ENCODE measurements at regions not wholly inside any gene's neighbourhood (a gene's known extent, or its start where the extent isn't known, plus 50 kb on each side); places are given as distances from the start of the nearest gene placed in this dataset.
"Not testable (repeated sequence)": the region's sequence is repeated elsewhere in the genome, so short reads cannot be mapped to it uniquely, and the experiment has no call there.

DNA sequence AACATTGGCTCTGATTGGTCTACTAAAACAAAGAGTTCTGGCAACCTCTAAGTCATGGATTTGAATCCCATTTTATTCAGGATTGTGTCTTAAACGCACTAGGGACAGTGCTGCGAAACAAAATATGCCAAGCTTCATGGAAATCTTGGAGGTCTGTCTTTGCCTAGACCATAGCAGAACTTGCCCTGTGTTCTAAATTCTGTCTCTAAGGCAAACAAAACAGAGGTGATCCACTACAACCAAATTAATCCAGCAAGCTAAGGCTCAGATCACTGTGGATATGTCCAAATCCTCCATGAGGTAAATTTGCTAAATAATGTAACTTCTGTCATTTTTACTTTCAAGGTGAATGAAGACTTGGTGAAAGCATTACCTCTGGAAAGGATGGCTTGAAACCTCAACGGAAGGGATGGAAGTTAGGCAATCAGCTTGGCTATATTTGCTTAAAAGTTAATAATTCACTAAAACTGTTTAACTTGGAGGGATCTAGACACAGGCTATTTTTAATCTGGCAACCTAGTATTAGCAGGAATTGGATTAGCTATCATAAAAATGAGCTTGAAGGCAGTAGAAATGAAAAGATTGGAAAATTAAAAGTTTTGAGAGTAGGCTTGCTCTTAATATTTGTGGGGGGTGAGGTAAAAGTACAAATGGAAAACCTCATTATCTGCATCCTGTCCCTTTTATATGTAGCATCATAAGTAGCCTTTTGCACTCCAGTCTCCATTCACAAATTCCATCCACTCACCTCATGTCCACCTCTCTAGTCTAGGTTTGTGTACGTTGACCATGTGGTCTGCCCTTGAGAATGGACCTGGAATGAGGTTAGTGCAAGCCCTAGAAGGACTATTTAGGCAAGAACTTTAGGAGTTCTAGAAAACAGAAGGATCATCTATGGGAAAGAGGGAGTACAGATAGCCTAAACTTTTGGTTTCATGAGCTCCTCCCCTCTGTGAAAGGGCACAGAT lies 176.2 kb downstream of the SMC2 start:
- intact Hi-C loops (cut with micrococcal nuclease), result no loop called here

DNA sequence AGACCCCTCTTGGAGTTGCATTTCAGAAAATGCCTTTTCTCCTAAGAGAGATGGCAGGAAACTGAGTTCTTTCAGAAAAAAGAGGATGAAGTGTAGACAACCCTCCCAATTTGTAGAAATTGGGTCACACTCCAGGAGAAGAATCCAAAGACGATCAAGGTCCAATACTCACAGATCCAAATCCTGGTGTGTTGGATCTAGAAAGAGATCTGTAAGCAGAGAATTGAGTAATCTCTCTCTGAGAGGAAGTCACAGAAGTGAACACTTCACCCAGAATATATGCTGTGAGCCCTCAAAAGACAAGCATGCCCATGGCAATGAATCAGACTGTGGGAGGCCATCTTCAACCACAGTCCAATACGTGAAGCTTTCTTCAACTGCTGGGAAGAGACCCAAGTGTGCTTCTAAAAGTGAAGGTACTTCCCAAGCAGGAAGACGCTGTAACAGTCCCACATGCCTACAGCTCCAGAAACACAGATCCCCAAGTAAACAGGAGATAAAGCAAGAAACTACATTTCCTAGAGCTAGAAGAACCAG lies 182.7 kb downstream of the SMC2 start:
- intact Hi-C loops (cut with micrococcal nuclease), result no loop called here

DNA sequence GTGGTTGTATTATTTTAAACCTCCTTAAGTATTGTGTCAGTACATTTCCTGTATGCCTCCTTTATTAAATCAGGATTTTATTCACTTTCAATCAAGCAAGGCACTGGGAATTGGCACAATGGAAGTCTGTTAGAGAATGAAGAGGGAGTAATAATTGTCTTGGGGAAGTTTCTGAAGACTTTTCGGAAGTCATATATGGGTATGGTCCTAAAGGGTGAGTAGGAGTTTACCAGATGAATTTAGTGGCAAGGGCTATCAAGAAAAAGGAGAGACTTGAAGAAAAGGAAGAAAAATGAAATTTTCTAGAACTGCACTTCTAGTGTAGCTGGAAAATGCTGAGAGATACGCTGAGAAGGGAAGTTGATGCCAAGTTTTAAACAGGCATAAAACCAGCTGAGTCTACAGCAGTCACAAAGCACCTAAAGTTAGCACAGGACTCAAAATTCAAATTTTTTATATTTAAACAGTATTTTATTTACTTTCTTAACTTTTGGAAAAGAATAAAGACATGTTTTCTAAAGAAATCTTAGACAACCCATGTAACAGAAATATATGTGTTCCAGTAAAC lies 184.9 kb downstream of the SMC2 start:
- intact Hi-C loops (cut with micrococcal nuclease), result no loop called here

DNA sequence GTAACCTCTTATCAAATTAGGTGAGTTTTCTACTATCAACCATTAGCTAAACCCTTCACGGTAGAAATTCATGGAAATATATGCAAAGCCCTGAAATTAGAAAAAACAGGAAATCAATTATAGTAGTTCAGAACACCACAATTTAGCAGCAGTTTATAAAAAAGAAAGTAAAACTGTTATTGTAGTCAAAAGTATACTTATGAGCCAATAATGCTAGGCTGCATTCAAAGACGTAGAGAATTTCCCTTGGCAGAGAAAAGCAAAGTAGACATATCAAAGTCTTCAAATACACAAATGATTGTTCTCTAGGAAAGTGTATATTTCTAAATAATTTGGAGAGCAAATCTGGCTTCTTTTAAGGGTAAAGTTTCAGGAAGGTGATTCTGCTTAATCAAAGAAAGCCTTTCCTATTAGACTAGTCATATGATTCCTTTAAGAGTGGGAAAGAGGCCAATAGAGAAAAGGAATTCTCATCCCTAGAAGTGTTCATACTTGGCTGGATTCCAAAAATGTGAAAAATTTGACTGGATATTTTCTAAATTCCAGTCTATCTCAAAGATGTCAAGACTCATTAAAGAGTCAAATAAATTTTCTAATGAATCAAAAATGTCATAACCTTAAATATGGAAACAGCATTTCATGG lies 185.5 kb downstream of the SMC2 start:
- intact Hi-C loops (cut with micrococcal nuclease), result no loop called here

DNA sequence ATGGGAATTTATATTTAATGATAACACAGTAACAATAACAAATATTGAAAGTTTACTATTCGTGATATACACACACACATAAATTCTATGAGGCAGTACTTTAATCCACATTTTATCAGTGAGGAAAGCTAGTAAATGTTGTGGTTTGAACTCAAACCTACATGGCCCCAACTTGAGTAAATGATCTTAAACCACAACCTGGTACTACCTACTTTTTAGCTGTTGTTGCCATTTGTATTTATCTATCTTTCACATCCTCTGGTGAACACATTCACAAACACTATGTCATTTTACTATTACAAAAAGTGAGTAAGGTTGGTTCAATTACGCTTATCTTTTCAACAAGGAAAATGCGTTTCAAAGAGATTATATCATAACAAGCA lies 186.1 kb downstream of the SMC2 start:
- intact Hi-C loops (cut with micrococcal nuclease), result no loop called here

DNA sequence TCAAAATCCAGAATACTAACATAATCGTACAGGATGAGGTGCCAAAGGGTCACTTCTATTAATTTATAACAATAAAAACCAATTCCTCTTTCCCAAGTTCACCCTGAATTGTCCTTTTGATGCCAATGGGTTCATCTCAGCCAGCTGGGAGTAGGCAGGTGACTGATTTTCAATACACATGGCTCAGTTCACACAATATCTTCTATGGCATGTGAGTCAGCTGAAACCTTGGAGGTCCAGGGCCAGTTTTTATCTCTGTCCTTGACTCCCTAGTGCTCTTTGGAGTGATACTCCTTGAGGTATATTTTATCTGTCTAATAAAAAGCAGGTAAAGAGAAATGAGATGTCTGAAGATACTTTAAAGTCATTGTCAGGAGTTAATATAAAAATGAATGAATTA lies 186.6 kb downstream of the SMC2 start:
- intact Hi-C loops (cut with micrococcal nuclease), result no loop called here

DNA sequence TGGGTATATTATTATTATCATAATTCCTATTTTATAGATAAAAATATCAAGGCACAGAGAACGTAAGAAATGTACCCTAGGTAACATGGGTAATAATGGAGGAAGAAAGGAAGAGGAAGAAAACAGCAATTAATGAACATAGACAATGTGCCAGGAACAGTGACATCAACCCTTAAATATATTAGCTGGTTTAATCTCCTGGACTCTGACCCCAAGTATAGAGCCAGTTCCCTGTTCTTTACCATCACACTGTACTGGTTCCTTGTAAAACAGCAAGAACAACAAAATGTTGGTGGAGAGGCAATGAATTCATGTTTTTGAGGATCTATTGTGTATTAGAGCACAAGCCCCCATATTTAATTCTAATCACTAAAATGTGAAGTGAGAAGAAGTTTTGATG lies 192.1 kb downstream of the SMC2 start:
- intact Hi-C loops (cut with micrococcal nuclease), result no loop called here

DNA sequence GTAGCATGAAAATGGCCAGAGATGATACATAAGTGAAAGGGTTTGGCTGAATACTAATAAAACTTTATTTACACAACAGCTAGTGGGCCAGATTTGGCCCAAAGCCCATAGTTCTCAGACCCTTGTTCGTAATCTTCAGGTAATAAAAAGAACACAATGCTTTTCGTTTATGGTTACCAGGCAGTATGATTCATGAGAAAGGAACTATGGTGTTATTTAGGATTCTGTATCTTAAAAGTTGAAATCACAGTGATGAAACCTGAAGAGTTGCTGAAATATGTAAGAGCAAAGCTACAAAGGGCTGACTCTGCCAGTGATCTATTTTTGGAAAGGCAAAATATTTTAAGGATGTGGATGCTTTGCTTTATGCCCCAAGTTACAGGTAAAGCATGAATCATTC lies 192.7 kb downstream of the SMC2 start:
- intact Hi-C loops (cut with micrococcal nuclease), result no loop called here

DNA sequence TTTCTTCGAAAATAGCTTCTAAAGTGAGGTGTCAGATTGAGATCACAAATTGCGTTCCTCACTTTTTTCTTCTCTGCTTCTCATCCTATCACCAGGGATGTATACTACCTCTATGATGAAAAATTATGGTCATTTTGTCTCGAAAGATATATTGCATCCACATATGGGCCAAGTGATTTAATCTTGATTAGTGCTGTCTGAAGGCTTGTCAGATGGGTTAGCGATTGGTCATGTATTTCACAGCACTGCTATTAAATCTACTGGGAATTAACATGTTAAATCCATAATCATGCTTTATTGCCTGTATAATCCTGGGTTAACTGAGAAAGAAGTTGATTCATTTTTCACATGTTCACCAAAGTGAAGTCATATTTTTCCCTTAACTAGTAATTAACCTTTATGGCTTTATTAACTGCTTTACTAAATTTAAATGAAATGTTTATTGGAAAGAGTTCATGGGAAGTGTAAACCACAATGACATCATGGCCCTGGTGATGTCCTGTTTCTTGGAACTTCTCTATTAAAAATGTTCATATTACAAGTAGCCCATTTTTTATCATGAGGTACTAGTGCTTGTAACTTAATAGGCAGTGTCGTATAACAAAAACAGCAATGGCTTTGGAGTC lies 193.3 kb downstream of the SMC2 start:
- intact Hi-C loops (cut with micrococcal nuclease), result no loop called here

DNA sequence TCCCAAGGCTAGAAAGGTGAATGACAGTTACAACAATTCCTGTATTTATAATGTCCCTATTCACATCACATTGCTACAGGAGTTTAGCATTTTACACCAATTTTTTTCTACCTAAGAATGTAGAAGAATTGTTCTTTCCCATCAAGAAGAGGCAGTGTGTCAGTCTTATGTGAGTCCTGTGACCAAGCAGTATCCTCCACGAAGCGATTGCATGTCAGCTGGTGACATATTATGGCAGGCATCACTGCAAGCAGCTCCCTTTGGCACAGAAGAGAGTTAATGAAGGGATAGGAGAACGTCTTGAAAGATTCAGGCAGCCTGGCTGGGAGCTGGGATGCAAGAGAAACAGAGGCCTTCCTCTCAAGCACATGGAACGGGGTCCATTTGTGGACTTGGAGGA lies 199.8 kb downstream of the SMC2 start:
- intact Hi-C loops (cut with micrococcal nuclease), result no loop called here

DNA sequence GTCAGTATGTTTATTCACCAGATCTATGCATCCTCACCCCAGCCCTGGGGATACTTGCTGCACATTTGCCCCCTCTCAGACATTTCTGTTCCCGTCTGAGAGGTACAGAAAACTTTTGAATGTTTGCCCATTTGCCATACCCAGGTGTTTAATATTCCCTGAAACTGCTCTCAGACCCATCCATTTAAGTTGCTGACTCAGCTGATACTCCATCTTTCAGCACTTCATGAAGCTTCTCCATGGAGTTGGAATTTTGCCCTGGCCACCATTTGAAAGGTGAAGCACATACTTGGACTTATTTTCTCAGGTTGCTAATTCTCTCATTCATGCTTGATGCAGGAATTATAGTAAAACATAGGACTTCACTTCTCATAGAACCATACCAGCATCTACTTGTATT lies 203.9 kb upstream of the OR13F1 start:
- intact Hi-C loops (cut with micrococcal nuclease), result no loop called here

DNA sequence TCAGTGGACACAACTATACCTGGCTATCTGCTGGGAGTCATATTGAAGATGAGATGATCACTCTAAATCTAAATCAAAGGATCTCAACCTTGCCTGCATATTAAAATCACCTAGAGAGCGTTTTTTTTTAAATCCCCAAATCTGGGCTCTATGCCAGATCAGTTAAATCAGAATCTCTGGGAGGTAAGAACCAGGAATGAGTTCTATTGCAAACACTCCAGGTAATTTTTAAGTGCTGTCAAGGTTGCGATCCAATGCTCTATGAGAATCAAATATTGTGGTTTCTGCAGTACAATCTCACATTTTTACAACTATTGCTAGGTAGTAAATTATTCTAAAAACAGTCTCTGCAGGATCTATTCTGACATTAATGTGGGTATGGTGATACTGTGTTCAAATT lies 202.3 kb upstream of the OR13F1 start:
- intact Hi-C loops (cut with micrococcal nuclease), result no loop called here

DNA sequence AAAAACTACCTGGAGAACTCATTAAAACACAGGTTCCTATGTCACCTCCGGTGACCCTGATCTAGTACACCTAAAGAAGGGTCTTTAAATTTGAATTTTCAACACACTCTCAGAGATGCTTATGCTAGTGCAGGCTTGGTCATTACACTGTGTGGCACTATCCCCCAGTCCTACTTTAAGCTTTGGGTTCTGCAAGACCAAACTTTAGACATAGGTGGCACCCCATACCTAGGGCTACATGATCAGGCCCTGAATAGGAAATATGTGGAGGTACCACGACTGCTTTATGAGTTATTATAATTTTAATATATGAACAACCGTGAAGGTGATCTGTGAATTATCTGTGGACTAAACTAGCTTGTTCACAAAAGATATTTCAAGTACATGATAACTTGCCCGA lies 201.3 kb upstream of the OR13F1 start:
- intact Hi-C loops (cut with micrococcal nuclease), result no loop called here

DNA sequence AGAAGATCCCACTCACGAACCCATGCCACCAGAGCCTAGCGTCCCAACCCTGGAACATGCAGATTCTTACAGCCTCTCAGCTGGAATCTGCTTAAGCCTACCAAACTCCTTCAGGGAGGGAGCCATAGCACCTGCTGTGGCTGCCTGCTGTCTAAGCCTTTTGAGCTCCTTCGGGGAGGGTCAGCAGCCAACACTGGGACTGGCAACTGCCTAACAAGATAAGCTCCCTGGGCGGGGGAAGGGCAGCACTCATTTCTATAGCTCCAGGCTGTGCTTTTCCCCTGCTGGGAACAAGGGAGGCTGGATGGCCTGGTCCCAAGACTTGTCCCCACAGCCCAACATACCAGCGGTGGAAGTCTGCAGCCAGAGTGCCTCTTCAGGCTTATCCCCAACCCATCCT lies 199.1 kb upstream of the OR13F1 start:
- intact Hi-C loops (cut with micrococcal nuclease), result no loop called here

DNA sequence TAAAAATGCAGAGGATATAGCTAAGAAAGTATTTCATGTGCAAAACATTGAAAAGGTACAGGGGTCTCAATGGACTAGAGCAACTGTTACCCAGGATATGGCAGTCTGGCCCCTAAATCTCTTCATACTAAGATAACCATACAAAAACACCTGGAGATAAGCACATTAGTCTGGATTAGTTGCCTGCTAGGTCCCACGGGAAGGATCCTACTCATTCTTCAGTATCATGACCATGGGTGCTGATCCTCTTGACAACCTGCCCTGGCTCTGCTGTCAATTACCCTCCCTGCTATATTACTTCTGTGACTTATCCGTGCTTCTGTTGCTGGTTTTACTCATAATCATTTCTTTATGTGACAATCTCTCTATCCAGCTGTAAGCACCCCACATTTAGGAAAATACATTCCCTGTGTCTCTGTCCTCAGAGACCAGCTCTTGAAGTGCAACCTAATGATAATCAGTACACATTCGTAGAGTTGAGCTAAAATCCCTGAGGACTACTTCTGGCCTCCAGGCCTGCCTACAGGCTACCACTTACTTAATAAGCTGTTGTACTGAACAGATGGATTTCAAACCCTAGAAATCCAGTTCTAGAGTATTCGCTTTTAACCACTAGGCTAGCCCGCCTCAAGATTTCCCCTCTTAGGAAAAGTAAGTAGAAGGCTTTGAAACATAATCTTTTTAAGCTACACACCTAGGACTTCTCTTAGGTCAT lies 190.5 kb upstream of the OR13F1 start:
- intact Hi-C loops (cut with micrococcal nuclease), result no loop called here

DNA sequence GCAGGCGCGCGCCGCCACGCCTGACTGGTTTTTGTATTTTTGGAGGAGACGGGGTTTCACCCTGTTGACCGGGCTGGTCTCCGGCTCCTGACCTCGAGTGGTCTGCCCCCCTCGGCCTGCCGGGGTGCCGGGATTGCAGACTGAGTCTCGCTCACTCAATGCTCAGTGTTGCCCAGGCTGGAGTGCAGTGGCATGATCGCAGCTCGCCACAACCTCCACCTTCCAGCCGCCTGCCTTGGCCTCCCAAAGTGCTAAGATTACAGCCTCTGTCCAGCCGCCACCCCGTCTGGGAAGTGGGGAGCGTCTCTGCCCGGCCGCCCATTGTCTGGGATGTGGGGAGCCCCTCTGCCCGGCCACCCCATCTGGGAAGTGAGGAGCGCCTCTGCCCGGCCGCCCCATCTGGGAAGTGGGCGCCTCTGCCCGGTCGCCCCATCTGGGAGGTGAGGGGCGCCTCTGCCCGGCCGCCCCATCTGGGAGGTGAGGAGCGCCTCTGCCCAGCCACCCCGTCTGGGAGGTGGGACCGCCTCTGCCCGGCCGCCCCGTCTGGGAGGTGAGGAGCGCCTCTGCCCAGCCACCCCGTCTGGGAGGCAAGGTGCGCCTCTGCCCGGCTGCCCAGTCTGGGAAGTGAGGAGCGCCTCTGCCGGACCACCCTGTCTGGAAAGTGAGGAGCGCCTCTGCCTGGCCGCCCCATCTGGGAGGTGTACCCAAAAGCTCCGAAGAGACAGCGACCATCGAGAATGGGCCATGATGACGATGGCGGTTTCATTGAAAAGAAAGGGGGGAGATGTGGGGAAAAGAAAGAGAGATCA lies 187.7 kb upstream of the OR13F1 start:
- intact Hi-C loops (cut with micrococcal nuclease), result not testable (repeated sequence)

DNA sequence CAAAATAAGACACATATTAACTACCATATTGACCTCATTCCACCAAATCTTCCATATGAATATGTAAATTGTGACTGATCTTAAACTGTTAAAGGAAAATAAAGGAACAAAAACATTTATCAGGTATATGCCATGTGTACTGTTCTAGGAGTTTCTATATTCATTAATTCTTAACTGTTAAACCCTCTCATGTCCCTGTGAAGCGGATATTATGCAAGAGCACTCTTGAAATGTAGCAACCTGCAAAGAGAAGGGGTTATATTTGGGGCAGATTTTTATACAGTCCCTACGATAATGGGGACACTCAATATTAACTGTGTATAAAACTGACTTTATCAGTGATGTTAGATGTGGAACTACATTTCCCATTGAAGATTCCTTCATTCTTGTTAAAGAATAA lies 184.9 kb upstream of the OR13F1 start:
- intact Hi-C loops (cut with micrococcal nuclease), result no loop called here

DNA sequence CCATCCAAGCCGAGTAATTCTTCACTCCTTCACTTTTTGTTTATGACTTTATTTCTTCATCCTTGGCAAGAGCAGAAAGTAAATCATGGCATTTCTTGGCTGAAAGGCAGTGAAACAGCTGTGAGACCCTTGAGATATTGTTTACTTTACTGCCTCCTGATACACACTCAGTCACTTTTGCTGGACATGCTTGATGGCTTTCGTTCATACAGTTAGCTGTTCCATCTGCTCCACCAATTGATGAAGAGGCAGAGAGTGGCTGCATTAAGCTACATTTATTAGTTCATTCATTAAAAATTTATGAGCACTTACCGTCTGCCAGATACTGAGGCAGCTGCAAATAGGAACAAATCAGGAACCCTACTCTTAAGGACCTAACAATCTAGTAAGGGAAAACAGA lies 184.4 kb upstream of the OR13F1 start:
- intact Hi-C loops (cut with micrococcal nuclease), result no loop called here

DNA sequence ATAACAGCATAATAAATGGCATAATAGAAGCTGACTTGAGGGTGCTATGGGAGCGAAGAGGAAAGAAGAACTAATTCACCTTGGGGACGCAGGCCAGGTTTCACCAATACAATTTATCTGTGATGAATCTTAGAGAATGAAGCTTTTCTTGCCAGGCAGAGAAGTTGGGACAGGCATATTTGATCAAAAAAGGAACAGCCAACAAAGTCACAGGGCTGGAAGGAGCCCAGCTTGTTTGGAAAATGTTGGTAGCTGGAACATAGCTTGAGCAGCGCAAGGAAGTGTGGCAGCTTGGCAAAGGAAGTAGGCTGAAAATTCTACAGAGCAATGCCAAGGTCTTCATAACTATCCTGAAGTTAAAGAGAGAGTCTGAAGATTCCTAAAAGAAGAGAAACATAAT lies 181.5 kb upstream of the OR13F1 start:
- intact Hi-C loops (cut with micrococcal nuclease), result no loop called here

DNA sequence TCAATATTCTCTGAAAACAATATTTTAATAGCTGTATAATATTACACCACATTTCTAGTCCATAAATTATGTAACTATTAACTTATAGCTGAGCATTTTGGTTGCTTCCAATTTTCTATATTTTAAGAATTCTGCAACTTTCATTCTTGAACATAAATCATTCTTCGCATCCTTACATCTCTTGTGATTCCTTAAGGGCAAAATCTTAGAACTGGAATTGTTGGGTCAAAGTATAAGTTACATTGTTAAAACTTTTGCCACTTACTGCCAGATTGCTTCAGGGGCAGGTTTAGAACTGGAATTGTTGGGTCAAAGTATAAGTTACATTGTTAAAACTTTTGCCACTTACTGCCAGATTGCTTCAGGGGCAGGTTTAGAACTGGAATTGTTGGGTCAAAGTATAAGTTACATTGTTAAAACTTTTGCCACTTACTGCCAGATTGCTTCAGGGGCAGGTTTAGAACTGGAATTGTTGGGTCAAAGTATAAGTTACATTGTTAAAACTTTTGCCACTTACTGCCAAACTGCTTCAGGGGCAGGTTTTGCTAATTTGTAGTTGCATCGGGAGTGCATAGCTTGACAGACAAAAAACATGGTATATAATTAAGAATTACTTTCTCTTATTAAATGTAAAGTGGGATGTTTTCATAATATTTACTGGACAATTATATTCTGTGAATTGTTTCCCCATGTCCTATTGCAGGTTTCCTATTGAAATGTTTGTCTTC lies 179.9 kb upstream of the OR13F1 start:
- intact Hi-C loops (cut with micrococcal nuclease), result not testable (repeated sequence)

Measured in T-helper 2 cell treated with Interferon-gamma antibody and Interleukin-4, amounts not matched to agents 100 ng/mL and 5 ng/mL, for 36 hours (primary cell).